PFSK-1 (cell line): ENCODE measurements at regions not wholly inside any gene's neighbourhood (a gene's known extent, or its start where the extent isn't known, plus 50 kb on each side); places are given as distances from the start of the nearest gene placed in this dataset.

Source experiments
- FOXP2 ChIP-seq: optimal IDR thresholded peaks from 2 replicates; pipeline ENCODE3; 2011; ENCODE audit warnings: borderline replicate concordance, control low read depth, inconsistent platforms; ENCODE audit not compliant: insufficient read depth; ENCODE audit errors: extremely low read length, extremely low read depth
- POLR2AphosphoS5 ChIP-seq: IDR thresholded peaks from 2 replicates; pipeline ENCODE4 v1.6.1; 2012; ENCODE audit warnings: low read depth, mild to moderate bottlenecking, control low read depth, low read length, moderate library complexity
- REST ChIP-seq, 2 experiments: IDR thresholded peaks; 2 replicates each; pipeline versions ENCODE4 v1.6.1 to v1.8.0; 2011 to 2012; ENCODE audit warnings: low read depth in 2 of 2, low read length in 2 of 2, control low read depth in 1 of 2, inconsistent platforms in 1 of 2, mild to moderate bottlenecking in 1 of 2, moderate library complexity in 1 of 2; ENCODE audit not compliant: insufficient read depth in 1 of 2
- SIN3A ChIP-seq: IDR thresholded peaks from 2 replicates; pipeline ENCODE4 v1.6.1; 2012; ENCODE audit warnings: mild to moderate bottlenecking, low read length, moderate library complexity, borderline replicate concordance; ENCODE audit not compliant: insufficient read depth
- TAF1 ChIP-seq: IDR thresholded peaks from 2 replicates; pipeline ENCODE4 v1.6.1; 2012; ENCODE audit warnings: low read length, control low read depth, borderline replicate concordance; ENCODE audit not compliant: insufficient read depth

DNA sequence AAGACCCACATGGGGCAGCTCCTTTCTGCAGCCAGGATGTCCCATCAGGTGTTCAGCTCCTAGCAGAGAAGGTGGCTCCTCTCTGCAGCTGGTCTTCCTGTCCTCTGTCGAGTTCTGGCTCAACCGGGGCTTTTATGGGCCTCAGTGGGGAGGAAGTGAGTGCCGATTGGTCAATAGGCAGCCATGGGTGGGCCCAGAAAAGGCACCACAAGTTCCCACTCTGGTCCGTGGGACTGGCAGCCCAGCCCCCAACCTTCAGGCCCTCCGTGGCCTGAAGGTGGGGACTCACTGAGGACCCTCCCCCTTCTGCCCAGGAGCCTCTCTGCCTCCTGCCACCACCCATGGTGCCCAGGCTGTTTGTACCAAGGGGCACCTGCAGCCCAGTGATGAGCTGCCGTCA lies 161.7 kb upstream of the DUSP10 start:
- TF ChIP-seq POLR2AphosphoS5 (no peak), TAF1 (no peak), SIN3A (no peak), REST (IDR thresholded peaks at IDR 0.05; ENCODE audit: insufficient read depth in 1 of 2, low read depth in 2 of 2, low read length in 2 of 2) (no peak), FOXP2 (no peak)

DNA sequence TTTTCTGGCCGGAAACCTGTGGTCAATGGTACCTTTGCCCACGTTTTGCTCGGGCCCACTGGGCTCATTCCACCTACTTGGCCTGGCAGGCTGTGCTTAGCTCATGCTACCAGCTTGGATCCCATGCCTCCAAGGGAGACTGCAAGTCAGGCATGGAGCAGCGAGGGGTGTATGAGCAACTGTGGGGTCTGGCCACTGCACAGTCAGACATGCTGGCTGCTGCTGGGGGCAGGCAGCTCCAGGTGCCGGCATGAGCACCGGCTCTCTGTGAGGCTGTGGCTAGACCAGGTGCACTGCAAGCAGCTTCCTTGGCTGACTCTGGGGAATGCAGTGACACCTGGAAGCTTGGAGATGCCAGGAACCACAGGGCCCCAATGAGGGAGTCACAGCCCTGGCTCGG lies 161.1 kb upstream of the DUSP10 start:
- TF ChIP-seq FOXP2: no peak
- no peak for TF ChIP-seq REST (IDR thresholded peaks at IDR 0.05; ENCODE audit: insufficient read depth in 1 of 2, low read depth in 2 of 2, low read length in 2 of 2)
- no peak for TF ChIP-seq SIN3A
- TF ChIP-seq TAF1: no peak
- TF ChIP-seq POLR2AphosphoS5: no peak

- TF ChIP-seq FOXP2 (no peak), REST (IDR thresholded peaks at IDR 0.05; ENCODE audit: insufficient read depth in 1 of 2, low read depth in 2 of 2, low read length in 2 of 2) (no peak), TAF1 (no peak)
Measured at GRCh38 chr1:221900678-221901077, 158.8 kb upstream of the DUSP10 start.

- TF ChIP-seq POLR2AphosphoS5 (no peak), REST (IDR thresholded peaks at IDR 0.05; ENCODE audit: insufficient read depth in 1 of 2, low read depth in 2 of 2, low read length in 2 of 2) (0 out of 4 replicates have a peak, but pooled peaks of 1 of the 2 experiments have one; percentile 36), FOXP2 (no peak), TAF1 (no peak), SIN3A (peak; percentile 29; the same call in 1 of the 2 replicates)
Measured at GRCh38 chr1:221897321-221897721, 155.4 kb upstream of the DUSP10 start.

DNA sequence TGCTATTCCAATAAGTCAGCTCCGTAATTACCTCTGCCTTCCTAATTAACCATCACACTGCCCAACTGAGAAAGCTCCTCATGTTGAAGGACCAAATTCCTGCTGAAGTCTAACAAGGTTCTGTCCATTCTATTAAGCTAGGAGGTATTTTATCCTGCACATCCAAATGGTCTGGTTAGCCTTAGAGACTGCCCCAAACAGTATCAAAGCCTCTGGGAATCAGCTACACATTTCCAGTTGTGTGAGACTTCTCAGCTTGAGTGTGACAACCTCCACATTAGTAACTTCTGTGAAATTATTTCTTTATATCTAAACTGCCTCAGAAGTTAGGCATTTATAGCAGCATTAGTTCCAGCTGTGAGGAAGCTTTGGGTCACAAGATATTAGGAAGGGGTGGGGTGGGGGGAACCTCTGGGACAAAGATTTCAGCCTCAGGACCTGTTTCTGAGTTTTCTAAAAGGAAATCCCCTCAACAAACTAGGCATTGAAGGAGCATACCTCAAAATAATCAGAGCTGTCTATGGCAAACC lies 150.5 kb upstream of the DUSP10 start:
- TF ChIP-seq SIN3A (no peak), REST (IDR thresholded peaks at IDR 0.05; ENCODE audit: insufficient read depth in 1 of 2, low read depth in 2 of 2, low read length in 2 of 2) (no peak), TAF1 (no peak), POLR2AphosphoS5 (no peak), FOXP2 (no peak)
